PC-3 (cell line): ENCODE measurements at regions not wholly inside any gene's neighbourhood (a gene's known extent, or its start where the extent isn't known, plus 50 kb on each side); places are given as distances from the start of the nearest gene placed in this dataset.

ENCODE experiments used
- ATAC-seq: fragments of 200-7000 bp; cut with Tn5 transposase; 2 replicates; pipeline ENCODE4 v1.9.1; 2020; ENCODE audit warnings: mild to moderate bottlenecking, moderate library complexity
- BruUV-seq: library from RNA; stranded (reverse); fragments of 400-500 nt; replicated peaks from 2 replicates; lab custom pipeline; 2021; lab: Mats Ljungman, UMichigan
- CTCF ChIA-PET: fragments of 300-600 bp; sonication (Branson Sonifier 250); formaldehyde crosslinking; loops from one replicate; lab custom pipeline; 2022; ENCODE audit warnings: antibody characterized with exemption; lab: Charles Lee
- POLR2A ChIA-PET: fragments of 300-600 bp; sonication (Branson Sonifier 250); formaldehyde crosslinking; loops from one replicate; lab custom pipeline; 2022; ENCODE audit warnings: antibody characterized with exemption; ENCODE audit not compliant: unreplicated experiment; lab: Charles Lee
- DNase-seq: peaks from one replicate; pipeline ENCODE4 v3.0.0-alpha.2; 2015
- H2AFZ ChIP-seq: fragments of 300-600 bp; sonication (generic); 2 replicates; pipeline ENCODE4 v1.6.0; 2016; ENCODE audit warnings: antibody characterized with exemption, low read length
- H3F3A ChIP-seq: fragments of 300-600 bp; sonication (generic); one replicate; pipeline ENCODE4 v1.6.0; 2017; ENCODE audit warnings: antibody characterized with exemption, low read length, control low read depth, mild to moderate bottlenecking; ENCODE audit not compliant: unreplicated experiment
- H3K27ac ChIP-seq: fragments of 300-600 bp; sonication (generic); 2 replicates; pipeline ENCODE4 v1.5.1; 2016; ENCODE audit warnings: mild to moderate bottlenecking, low read length
- H3K27me3 ChIP-seq: fragments of 300-600 bp; sonication (generic); 2 replicates; pipeline ENCODE4 v1.6.1; 2016; ENCODE audit warnings: low read length, mixed read lengths
- H3K36me3 ChIP-seq: fragments of 300-600 bp; sonication (generic); 2 replicates; pipeline ENCODE4 v1.6.1; 2016; ENCODE audit warnings: low read depth, mixed run types, low read length, mixed read lengths
- H3K4me1 ChIP-seq: fragments of 300-600 bp; sonication (generic); 2 replicates; pipeline ENCODE4 v1.5.1; 2016; ENCODE audit warnings: low read length; ENCODE audit not compliant: insufficient read depth
- H3K4me2 ChIP-seq: fragments of 300-600 bp; sonication (generic); 2 replicates; pipeline ENCODE4 v1.6.0; 2016; ENCODE audit warnings: low read length
- H3K4me3 ChIP-seq: fragments of 300-600 bp; sonication (generic); 2 replicates; pipeline ENCODE4 v1.5.1; 2016; ENCODE audit warnings: mild to moderate bottlenecking, low read length, mixed read lengths
- H3K79me2 ChIP-seq: fragments of 300-600 bp; sonication (generic); 2 replicates; pipeline ENCODE4 v1.6.1; 2017; ENCODE audit warnings: low read length, mixed read lengths
- H3K9ac ChIP-seq: fragments of 300-600 bp; sonication (generic); 2 replicates; pipeline ENCODE4 v1.6.0; 2016; ENCODE audit warnings: mild to moderate bottlenecking, low read length
- H3K9me2 ChIP-seq: fragments of 300-600 bp; sonication (generic); replicated peaks from 2 replicates; pipeline ENCODE4 v1.6.1; 2016; ENCODE audit warnings: mixed run types, low read length, mixed read lengths
- H3K9me3 ChIP-seq: fragments of 300-600 bp; sonication (generic); 2 replicates; pipeline ENCODE4 v1.6.1; 2016; ENCODE audit warnings: low read length, mixed read lengths
- H4K20me1 ChIP-seq: fragments of 300-600 bp; sonication (generic); 2 replicates; pipeline ENCODE4 v1.6.1; 2016; ENCODE audit warnings: low read length, mixed read lengths
- CTCF ChIP-seq: fragments of 300-600 bp; sonication (generic); conservative IDR thresholded peaks from 2 replicates; pipeline ENCODE4 v1.5.1; 2017; ENCODE audit warnings: antibody characterized with exemption, low read depth, mild to moderate bottlenecking, low read length
- EZH2 ChIP-seq: fragments of 300-600 bp; sonication (generic); IDR thresholded peaks from one replicate; pipeline ENCODE4 v1.6.1; 2017; ENCODE audit warnings: antibody characterized with exemption, mild to moderate bottlenecking, low read length; ENCODE audit not compliant: unreplicated experiment
- EZH2phosphoT487 ChIP-seq: fragments of 300-600 bp; sonication (generic); IDR thresholded peaks from 2 replicates; pipeline ENCODE4 v1.6.1; 2018; ENCODE audit warnings: mild to moderate bottlenecking, antibody characterized with exemption, low read length, borderline replicate concordance
- intact Hi-C: fragments of 100-400 bp; cut with micrococcal nuclease; formaldehyde crosslinking; loops from 2 replicates; pipeline ENCODE4 v1.9.0; 2023

- H3K27ac ChIP-seq, result no peak overlapping the region
- no TSS peak for BruUV-seq
- CTCF ChIA-PET, result no interaction called here
- peaks cover 4% of the 10 kb centered on the region; the same call in 1 of the 2 replicates for H3K4me1 ChIP-seq
- H3F3A ChIP-seq, result no peaks in the 10 kb centered on the region
- H3K9me3 ChIP-seq, result no peaks in the 10 kb centered on the region
- H3K9ac ChIP-seq, result no peak overlapping the region
- no peaks in the 10 kb centered on the region for H3K27me3 ChIP-seq
- H3K4me3 ChIP-seq, result no peak overlapping the region
- H3K36me3 ChIP-seq, result no peaks in the 10 kb centered on the region
- no peaks in the 10 kb centered on the region for H3K9me2 ChIP-seq
- DNase-seq, result no peak
- no peak overlapping the region for H3K4me2 ChIP-seq
- no peak for TF ChIP-seq EZH2phosphoT487
- no peak for TF ChIP-seq CTCF
- no peak for TF ChIP-seq EZH2
- POLR2A ChIA-PET, result no interaction called here
- ATAC-seq, result no peak
- no peak overlapping the region for H2AFZ ChIP-seq
- no peaks in the 10 kb centered on the region for H3K79me2 ChIP-seq
- intact Hi-C loops, result no loop called here
- no peaks in the 10 kb centered on the region for H4K20me1 ChIP-seq
Measured at GRCh38 chr5:56681346-56681745, 134.0 kb upstream of the MAP3K1 start.

GRCh38 chr5:56680731-56681130 is 134.6 kb upstream of the MAP3K1 start:
- CTCF ChIA-PET, result no interaction called here
- H3K4me1 ChIP-seq, result peaks cover 9% of the 10 kb centered on the region
- BruUV-seq, result no TSS peak

More at GRCh38 chr5:56680731-56681130, 134.6 kb upstream of the MAP3K1 start:
- intact Hi-C loops, result no loop called here
- no peak overlapping the region for H2AFZ ChIP-seq
- H3K27me3 ChIP-seq, result no peaks in the 10 kb centered on the region
- H3K4me3 ChIP-seq, result no peak overlapping the region
- DNase-seq (no peak), ATAC-seq (no peak)
- no peaks in the 10 kb centered on the region for H4K20me1 ChIP-seq
- no peaks in the 10 kb centered on the region for H3K79me2 ChIP-seq
- H3K9ac ChIP-seq, result no peak overlapping the region
- TF ChIP-seq EZH2phosphoT487 (no peak), CTCF (no peak), EZH2 (no peak)
- no peaks in the 10 kb centered on the region for H3K9me3 ChIP-seq
- POLR2A ChIA-PET, result no interaction called here
- H3K4me2 ChIP-seq, result no peak overlapping the region
- no peaks in the 10 kb centered on the region for H3F3A ChIP-seq
- H3K36me3 ChIP-seq, result no peaks in the 10 kb centered on the region
- no peaks in the 10 kb centered on the region for H3K9me2 ChIP-seq
- no peak overlapping the region for H3K27ac ChIP-seq
